ENCODE measurements at regions not wholly inside any gene's neighbourhood (a gene's known extent, or its start where the extent isn't known, plus 50 kb on each side); places are given as distances from the start of the nearest gene placed in this dataset.

DNA sequence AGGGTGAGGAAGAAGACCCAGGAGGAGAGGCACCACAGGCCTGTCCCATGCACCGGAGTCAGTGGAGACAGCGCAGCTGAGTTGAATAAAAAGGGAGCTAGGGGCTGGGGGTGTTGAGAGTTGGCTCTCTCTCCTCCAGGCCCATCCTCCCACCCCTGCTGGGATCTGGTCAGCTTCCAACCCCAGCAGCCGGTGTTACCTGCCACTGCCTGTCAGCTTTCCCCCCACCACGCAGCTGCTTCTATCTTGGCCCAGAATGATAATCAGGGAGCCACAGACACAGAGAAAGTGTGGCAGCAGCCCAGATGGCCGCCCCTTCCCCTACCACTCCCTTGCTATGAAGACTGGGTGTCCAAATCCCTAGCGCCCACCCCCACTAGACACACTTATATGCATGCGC, 120.6 kb upstream of the RPL38 start:
- TF ChIP-seq, protein P1, sequence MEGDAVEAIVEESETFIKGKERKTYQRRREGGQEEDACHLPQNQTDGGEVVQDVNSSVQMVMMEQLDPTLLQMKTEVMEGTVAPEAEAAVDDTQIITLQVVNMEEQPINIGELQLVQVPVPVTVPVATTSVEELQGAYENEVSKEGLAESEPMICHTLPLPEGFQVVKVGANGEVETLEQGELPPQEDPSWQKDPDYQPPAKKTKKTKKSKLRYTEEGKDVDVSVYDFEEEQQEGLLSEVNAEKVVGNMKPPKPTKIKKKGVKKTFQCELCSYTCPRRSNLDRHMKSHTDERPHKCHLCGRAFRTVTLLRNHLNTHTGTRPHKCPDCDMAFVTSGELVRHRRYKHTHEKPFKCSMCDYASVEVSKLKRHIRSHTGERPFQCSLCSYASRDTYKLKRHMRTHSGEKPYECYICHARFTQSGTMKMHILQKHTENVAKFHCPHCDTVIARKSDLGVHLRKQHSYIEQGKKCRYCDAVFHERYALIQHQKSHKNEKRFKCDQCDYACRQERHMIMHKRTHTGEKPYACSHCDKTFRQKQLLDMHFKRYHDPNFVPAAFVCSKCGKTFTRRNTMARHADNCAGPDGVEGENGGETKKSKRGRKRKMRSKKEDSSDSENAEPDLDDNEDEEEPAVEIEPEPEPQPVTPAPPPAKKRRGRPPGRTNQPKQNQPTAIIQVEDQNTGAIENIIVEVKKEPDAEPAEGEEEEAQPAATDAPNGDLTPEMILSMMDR (IDR thresholded peaks at IDR 0.05): no peak
- no peak for TF ChIP-seq POLR2A (IDR thresholded peaks at IDR 0.05)

Data from right lobe of liver (tissue), 4 donors.